Mammary epithelial cell (primary cell): ENCODE measurements at regions not wholly inside any gene's neighbourhood (a gene's known extent, or its start where the extent isn't known, plus 50 kb on each side); places are given as distances from the start of the nearest gene placed in this dataset.

Source experiments
- CTCF ChIP-seq, 2 donors: IDR thresholded peaks in 1 of 2; conservative IDR thresholded peaks in 1 of 2; 2 replicates each; pipeline ENCODE4 v1.5.1; 2011 to 2012; ENCODE audit warnings: inconsistent platforms in 2 of 2, low read length in 2 of 2, mild to moderate bottlenecking in 2 of 2, control low read depth in 1 of 2, low read depth in 1 of 2; ENCODE audit not compliant: insufficient read depth in 1 of 2; ENCODE audit errors: extremely low read depth in 1 of 2
- EZH2 ChIP-seq: IDR thresholded peaks from 2 replicates; pipeline ENCODE4 v1.6.1; 2012; ENCODE audit warnings: low read length, inconsistent platforms, borderline replicate concordance

DNA sequence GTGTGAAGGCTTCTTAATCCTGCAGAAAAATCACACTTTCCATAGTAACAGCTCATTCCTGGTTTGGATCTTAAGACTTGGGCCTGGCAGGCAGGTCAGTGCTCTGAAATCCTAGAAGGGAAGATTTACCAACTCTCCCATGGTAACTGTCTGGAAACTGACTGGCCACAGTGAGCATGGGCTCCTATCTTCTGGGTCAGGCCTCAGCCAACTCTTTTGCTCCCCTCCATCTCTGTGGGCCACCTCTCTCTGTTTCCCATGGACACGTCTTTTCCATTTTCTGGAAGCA lies 86.7 kb downstream of the ACAA2 start:
- TF ChIP-seq CTCF (conservative IDR thresholded peaks at IDR 0.05 in 1 of 2, IDR thresholded peaks at IDR 0.05 in 1 of 2; ENCODE audit: extremely low read depth in 1 of 2, insufficient read depth in 1 of 2, low read depth in 1 of 2, low read length in 2 of 2) (no peak), EZH2 (no peak)
